ENCODE measurements at regions not wholly inside any gene's neighbourhood (a gene's known extent, or its start where the extent isn't known, plus 50 kb on each side); places are given as distances from the start of the nearest gene placed in this dataset.
"Not testable (repeated sequence)": the region's sequence is repeated elsewhere in the genome, so short reads cannot be mapped to it uniquely, and the experiment has no call there.

- not testable (repeated sequence) for DNase-seq
Measured at GRCh38 chr17:20851591-20852238, 191.1 kb downstream of the USP22 start.

GRCh38 chr17:20852239-20852989 lies 190.4 kb downstream of the USP22 start:
- DNase-seq = no peak

GRCh38 chr17:20852990-20853370 lies 189.8 kb downstream of the USP22 start:
- no peak for DNase-seq

DNA sequence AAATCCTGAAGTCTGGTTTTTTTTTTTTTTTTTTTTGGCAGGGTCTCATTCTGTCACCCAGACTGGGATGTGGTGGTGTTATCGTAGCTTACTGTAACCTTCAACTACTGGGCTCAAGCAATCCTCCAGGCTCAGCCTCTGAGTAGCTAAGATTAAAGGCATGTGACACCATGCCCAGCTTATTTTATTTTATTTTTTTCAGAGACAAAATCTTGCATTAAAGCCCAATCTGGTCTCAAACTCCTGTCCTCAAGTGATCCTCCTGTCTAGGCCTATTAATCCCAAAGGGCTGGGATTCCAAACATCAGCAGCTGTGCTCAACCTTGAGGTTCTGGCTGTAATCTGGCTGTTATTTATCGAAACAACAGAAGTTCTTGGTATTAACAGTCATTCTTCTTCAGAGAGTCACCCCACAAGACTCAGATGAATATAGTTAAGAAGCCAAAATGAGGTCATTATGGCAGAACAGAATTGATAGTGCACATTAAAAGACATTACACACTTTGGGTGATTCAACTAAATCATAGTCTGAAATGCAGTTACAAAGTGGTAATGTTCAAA lies 186.8 kb downstream of the USP22 start:
- DNase-seq = not testable (repeated sequence)

DNA sequence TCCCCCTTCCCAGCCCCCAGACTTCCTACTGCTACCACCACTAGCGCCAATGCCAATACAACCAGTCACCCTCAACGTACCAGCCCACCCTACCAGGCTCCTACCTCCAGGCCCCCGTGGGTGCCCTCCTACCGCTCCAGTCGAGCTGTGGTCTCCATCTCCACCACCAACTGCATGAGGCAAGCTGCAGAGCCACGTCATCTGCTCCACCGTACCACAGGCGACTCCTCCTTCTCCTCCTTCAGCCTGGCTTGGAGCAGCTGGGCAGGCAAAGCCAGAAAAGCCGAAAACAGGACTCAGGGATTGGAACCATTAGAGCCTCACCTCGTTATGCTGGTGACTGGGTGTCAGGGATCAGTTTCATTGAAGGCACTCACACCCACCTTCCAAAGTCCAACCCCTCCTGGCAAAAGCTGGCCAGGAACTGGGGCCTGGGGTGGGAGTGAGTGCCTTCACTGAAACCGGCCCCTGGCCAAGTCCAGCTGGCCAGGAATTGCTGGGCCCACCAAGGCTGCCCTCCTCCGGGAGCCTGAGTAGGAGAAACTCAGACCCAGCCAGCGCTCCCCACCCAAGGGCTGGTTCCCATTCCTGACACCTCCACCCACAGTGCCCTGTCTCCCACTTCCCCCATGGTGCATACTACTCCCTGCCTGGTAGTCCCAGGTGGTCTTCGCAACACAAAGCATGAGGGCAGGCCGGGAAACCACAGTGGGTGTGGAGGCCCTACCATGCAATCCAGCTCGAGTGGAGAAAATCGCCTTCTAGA lies 176.2 kb downstream of the USP22 start:
- not testable (repeated sequence) for DNase-seq

DNA sequence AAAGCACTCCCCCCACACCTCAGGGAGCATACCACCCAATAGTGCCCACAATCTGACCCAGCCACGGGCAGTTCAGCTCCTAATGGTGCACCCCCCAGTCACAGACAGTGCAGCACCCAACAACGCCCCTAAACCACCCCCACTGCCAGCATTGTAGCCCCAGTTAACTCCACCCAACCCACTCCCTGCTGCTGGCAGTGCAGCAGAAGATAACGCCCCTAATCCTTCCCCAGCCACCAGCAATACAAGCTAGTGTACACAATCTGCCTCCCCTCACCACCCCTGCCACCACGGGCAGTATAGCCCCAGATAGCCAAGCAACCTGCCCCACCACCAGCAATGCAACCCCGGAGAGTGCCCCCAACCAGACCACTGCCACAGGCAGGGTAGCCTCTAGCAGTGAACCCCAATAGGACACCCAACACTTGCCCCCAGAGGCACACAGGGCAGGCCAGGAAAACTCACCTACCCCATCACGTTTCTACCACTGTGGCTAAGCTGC lies 175.3 kb downstream of the USP22 start:
- not testable (repeated sequence) for DNase-seq

- DNase-seq = not testable (repeated sequence)
Measured at GRCh38 chr17:20867938-20868661, 174.7 kb downstream of the USP22 start.

- DNase-seq = not testable (repeated sequence)
Measured at GRCh38 chr17:20868662-20869007, 174.2 kb downstream of the USP22 start.

- not testable (repeated sequence) for DNase-seq
Measured at GRCh38 chr17:20873173-20873572, 169.6 kb downstream of the USP22 start.

GRCh38 chr17:20873688-20874328 lies 169.0 kb downstream of the USP22 start:
- not testable (repeated sequence) for DNase-seq

DNA sequence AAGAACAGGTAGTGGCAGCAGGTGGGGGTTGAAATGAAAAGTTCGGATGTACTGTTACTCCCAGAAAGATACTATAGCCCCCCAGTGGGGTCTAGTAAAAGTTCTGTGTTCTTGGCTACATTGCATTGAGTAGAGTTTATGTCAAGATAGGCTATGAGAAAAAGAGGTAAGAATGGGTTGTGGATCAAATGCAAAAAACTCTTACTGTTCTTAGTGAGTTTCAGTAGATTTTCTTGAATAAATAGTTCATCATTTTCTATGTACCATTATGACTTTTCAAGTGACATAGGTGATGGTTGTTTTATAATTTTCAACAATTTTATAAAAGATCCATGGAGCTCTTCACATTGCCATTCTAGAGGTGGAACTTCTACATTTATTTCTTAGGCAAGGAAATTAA lies 165.4 kb downstream of the USP22 start:
- DNase-seq = not testable (repeated sequence)

- no peak for DNase-seq
Measured at GRCh38 chr17:20890338-20890737, 152.5 kb downstream of the USP22 start.

DNA sequence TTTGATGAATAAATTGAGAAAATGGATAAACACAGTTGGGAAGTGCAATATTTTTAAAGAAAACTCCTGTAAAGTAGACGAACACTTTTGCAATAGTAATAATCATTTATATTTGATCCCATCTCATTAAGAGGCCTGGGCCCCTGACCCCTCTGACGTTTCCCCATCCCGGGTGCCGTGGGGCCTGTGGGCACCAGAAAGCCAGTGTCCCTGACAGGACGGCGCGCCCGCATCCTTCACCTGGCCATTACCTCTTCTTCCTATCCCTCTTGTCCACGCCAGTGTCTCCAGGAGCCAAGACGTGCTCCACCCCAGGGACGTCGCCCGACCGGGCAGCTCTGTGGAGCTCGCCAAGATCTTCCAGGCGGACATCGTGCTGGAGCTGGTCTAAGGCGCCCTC lies 147.4 kb downstream of the USP22 start:
- DNase-seq = not testable (repeated sequence)

DNA sequence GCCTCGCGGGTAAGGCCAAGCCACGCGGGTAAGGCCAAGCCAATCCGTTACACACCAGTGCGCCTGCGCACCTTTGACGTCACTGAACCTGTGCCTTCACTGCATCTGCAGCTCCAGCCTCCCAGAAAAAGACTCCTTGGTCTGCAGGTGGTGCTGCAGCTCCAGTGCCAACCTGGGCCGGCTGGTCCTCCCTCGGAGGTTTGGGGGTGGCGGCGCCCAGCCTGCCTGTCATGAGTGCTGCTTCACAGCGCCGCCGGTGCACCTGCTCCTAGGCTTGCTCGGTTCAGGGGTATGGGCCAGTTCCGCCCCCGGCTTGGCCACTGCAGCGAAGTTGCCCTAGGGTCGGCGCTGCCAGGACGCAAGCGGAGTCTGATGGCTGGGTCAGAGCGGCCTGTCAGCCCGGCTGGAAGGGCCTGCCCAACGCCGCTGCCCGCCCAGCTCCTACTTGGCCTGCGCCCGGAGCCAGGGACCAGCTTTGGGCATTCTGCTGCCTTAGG lies 146.6 kb downstream of the USP22 start:
- DNase-seq = peak in 1 of 4 experiments; percentile 27

DNA sequence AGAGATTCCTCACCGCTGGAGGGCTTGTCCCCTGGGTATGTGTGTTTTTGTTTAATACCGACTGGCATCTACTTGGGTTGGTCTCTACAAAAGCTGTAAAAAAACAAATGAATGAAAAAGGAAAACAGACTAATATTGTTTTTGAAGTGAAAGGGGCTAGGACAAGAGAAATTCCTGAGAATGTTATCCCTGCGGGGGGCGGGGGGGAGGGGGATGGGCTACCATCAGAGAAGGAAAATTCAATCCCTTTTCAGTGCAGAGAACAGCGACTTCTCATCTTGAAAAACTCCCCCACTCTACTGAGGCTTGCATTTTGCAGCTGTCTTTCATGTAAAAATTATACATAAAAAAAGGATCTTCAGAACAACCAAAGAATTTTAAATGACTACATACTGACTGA lies 144.1 kb downstream of the USP22 start:
- DNase-seq = not testable (repeated sequence)

DNA sequence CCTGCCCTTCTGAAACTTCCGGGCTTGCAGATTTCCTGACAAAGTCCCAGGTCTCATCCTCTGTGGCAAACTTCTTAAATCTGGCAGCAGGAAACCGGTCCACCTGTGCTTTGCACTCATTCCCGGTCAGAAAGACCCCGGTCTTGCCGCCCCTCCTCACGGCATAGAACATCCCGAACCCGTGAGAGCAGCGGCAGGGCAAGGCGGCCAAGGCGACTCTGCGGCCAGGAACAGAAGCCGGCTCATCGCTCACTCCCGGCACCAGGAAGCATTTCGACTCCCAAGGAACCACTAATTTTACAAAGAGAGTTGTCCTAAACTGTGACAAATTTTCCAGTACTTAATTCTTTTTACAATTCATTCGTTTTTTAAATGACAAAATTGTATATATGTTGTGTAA lies 140.3 kb downstream of the USP22 start:
- not testable (repeated sequence) for DNase-seq

- not testable (repeated sequence) for DNase-seq
Measured at GRCh38 chr17:20903549-20903948, 139.3 kb downstream of the USP22 start.

DNA sequence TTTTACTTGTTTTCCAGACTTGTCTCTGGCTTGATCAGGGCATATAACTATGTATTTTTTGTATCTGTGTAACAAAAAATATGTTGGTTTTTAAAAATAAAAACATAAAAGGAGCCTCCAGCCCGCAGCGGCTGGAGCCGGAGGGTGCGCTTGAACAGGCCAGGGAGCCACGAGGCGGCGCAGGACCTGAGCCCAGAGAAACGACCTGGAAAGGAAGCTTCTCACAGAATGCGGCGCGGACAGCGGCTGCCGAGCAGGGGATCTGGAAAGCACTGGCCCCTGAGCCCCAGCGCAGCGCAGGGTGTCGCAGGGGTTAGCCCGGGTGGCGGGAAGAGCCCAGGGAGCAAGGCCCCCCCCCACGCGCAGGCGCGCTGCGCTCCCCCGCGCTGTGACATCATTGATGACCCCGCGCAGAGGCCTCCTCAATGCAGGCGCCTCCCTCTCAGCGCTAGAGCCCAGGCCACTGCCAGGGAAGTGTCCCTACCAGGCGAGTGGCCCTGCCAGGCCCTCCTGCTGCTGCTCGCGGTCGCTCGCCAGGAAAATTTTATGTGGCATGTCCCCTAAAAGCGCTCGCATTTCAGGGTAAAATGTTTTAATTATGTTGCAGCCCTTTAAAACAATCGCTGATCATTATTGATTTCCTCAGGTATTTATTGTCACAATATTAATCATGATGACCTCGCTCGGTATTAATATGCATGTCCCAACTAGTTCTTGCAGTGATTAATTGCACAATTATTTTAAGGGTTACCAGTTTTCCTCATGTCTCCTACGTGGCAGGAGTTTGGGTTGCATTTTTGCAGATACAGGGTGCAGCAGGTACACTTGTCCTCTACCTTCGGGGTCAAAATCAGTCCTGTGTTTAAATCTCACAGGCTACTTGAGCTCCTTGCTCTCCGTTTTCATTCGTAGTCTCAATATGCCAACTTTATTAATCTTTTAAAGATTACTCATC lies 134.2 kb downstream of the USP22 start:
- peak; percentile 41 to 73 (median 44) for DNase-seq

- no peak for DNase-seq
Measured at GRCh38 chr17:20914658-20915057, 128.2 kb downstream of the USP22 start.

DNA sequence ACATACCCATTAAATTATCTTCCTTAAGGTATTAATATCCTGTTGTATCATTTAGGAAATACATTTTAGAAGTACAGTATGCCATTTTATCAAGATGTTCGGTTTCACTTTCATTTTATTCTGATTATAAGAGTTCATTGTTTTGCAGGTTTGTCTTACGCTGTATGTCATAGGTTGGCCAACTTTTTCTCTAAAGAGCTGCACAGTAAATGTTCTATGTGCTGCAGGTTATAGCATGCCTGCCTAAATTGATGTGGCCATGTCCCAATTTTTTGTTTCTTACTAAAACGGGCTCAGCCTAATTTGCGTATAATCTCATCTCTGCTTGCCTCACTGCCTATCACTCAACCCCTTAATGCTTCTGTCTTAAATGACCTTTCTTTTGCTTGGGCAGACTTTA lies 126.4 kb downstream of the USP22 start:
- DNase-seq = no peak

Data from activated naive CD4-positive, alpha-beta T cell (primary cell).